ENCODE measurements at regions not wholly inside any gene's neighbourhood (a gene's known extent, or its start where the extent isn't known, plus 50 kb on each side); places are given as distances from the start of the nearest gene placed in this dataset.

DNA sequence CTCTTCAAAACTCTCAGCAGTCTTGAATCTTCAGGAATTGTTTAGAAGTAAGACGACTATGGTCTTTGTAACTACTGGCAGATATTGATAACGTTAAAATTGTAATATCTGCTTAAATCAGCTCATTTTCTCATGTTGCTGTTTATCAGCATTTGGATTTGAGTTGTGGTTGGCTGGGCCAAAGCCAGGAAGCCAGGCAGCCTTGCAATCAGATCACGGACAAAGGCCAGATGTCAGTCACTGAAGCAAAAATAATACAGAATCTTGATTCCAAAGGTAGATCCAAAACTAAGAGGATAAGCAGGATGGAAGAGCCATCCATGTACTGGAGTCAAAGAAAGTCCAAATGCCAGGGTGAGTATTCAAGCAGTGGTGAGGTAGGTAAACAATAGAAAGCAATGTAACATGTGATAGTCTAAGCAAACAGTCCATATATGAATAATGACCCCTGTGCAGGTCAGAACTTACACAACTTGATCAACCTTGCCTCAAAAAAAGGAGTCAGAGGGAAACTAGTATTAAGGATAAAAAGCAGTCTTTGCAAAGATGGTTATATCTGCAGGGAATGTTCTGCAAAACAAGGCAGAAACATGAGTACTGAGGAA is 95.8 kb upstream of the RAP1B start:
- Mint-ChIP-seq H3K27me3 (ENCODE audit: low read depth) (peaks cover 2% of the 10 kb centered on the region; the same call in 1 of the 2 replicates), H3K4me3 (no peak overlapping the region), H3K36me3 (no peaks in the 10 kb centered on the region), H3K27ac (no peak overlapping the region), H3K9me3 (peaks cover 5% of the 10 kb centered on the region), H3K4me1 (no peaks in the 10 kb centered on the region)
- DNase-seq (ENCODE audit: low spot score) = no peak
- ChIA-PET CTCF (no interaction called here), POLR2A (interaction anchor here (0.6 kb wide), 1 partner anchor 592 kb away, joined by 3 read pairs; no protein-coding TSS in a partner anchor)
- TF ChIP-seq, protein P1, sequence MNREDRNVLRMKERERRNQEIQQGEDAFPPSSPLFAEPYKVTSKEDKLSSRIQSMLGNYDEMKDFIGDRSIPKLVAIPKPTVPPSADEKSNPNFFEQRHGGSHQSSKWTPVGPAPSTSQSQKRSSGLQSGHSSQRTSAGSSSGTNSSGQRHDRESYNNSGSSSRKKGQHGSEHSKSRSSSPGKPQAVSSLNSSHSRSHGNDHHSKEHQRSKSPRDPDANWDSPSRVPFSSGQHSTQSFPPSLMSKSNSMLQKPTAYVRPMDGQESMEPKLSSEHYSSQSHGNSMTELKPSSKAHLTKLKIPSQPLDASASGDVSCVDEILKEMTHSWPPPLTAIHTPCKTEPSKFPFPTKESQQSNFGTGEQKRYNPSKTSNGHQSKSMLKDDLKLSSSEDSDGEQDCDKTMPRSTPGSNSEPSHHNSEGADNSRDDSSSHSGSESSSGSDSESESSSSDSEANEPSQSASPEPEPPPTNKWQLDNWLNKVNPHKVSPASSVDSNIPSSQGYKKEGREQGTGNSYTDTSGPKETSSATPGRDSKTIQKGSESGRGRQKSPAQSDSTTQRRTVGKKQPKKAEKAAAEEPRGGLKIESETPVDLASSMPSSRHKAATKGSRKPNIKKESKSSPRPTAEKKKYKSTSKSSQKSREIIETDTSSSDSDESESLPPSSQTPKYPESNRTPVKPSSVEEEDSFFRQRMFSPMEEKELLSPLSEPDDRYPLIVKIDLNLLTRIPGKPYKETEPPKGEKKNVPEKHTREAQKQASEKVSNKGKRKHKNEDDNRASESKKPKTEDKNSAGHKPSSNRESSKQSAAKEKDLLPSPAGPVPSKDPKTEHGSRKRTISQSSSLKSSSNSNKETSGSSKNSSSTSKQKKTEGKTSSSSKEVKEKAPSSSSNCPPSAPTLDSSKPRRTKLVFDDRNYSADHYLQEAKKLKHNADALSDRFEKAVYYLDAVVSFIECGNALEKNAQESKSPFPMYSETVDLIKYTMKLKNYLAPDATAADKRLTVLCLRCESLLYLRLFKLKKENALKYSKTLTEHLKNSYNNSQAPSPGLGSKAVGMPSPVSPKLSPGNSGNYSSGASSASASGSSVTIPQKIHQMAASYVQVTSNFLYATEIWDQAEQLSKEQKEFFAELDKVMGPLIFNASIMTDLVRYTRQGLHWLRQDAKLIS (CRISPR knock-in tag; IDR thresholded peaks at IDR 0.05; ENCODE audit: borderline replicate concordance) = no peak
- no peak for TF ChIP-seq OVOL2 (CRISPR knock-in tag; IDR thresholded peaks at IDR 0.05; ENCODE audit: borderline replicate concordance)
- ATAC-seq = no peak

DNA sequence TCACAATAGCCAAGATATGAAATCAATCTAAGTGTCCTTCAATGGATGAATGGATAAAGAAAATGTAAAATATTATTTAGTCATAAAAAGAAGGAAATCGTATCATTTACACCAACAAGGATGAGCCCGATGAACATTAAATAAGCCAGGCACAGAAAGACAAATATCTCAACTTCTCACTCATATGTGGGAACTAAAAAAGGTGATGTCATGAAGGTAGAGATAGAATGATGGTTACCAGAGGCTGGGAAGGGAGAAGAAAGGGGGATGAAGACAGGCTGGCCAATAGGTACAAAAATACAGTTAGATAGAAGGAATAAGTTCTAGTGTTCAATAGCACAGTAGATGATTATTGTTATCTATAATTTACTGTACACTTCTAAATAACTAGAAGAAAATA is 94.9 kb upstream of the RAP1B start:
- ChIA-PET POLR2A (no interaction called here), CTCF (no interaction called here)
- Mint-ChIP-seq H3K36me3 (no peaks in the 10 kb centered on the region), H3K9me3 (peaks cover 5% of the 10 kb centered on the region), H3K4me3 (no peak overlapping the region), H3K27ac (no peak overlapping the region), H3K27me3 (ENCODE audit: low read depth) (peaks cover 2% of the 10 kb centered on the region; the same call in 1 of the 2 replicates), H3K4me1 (no peaks in the 10 kb centered on the region)
- TF ChIP-seq, protein P2, sequence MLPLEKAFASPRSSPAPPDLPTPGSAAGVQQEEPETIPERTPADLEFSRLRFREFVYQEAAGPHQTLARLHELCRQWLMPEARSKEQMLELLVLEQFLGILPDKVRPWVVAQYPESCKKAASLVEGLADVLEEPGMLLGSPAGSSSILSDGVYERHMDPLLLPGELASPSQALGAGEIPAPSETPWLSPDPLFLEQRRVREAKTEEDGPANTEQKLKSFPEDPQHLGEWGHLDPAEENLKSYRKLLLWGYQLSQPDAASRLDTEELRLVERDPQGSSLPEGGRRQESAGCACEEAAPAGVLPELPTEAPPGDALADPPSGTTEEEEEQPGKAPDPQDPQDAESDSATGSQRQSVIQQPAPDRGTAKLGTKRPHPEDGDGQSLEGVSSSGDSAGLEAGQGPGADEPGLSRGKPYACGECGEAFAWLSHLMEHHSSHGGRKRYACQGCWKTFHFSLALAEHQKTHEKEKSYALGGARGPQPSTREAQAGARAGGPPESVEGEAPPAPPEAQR (CRISPR knock-in tag; IDR thresholded peaks at IDR 0.05) = no peak
- TF ChIP-seq GABPB1 (CRISPR knock-in tag; IDR thresholded peaks at IDR 0.05) = no peak
- no peak for ATAC-seq
- DNase-seq (ENCODE audit: low spot score) = no peak

DNA sequence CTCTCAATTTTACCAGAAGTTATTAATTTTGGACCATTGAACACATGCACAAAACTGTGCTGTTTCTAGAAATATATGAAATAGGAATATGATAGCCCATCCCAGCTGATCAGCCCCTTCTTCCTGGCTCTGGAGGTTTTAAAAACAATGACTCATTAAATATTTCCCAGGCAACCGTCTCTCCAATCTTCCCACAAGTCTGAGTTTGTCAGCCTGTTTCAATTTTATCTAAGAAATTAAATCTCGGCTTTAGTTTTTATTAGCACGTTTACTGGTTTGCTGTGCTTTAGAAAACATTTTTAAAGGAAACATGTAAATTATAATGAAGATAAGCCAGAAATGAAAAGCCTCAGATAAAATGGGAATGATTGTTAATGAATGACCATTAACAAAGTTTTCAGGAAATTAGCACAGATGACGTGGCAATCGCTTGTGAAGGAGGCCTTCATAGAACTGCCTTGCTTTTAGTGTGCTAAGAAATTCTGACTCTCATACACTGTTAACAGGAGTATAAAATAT is 89.3 kb upstream of the RAP1B start:
- ChIA-PET POLR2A (no interaction called here), CTCF (interaction anchor here (0.6 kb wide), 1 partner anchor 36 kb away, joined by 4 read pairs; no protein-coding TSS in a partner anchor)
- H3K27me3 Mint-ChIP-seq (ENCODE audit: low read depth) = no peaks in the 10 kb centered on the region

DNA sequence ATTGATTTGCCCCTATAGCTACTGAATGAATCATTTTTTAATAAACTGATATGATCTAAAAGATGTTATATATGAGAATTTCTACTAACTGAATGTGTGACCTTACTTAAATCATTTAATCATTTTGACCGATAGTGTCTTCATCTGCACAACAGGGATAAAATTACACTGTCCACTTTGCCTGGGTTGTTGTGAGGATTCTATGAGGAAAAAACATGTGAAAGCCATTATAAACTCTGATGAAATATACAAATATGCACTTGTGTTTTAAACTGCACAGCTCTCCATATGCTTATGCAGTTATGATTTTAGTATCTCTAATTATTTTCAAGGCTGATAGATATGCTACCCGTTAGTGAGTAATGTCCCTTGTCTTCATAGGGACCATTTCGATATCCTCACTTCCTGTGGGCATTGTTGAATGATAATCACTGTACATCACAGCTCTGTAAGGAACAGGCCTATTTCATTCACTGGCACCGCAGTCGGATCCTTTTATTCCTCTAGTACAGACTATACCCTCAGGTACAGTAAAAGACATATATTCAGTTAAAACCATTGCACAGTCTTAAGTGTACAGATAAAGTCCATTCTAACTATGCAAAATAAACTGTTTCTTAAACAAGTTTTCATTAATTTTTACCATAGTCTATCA is 88.7 kb upstream of the RAP1B start:
- no peaks in the 10 kb centered on the region; the same call in 1 of the 2 replicates for H3K36me3 Mint-ChIP-seq
- ATAC-seq (no peak), DNase-seq (ENCODE audit: low spot score) (no peak)
- peaks cover 19% of the 10 kb centered on the region for H3K9me3 Mint-ChIP-seq
- CTCF ChIA-PET = no interaction called here
- no peak overlapping the region for H3K27ac Mint-ChIP-seq
- TF ChIP-seq TEAD1 (CRISPR knock-in tag; IDR thresholded peaks at IDR 0.05) = no peak
- TF ChIP-seq, protein P3, sequence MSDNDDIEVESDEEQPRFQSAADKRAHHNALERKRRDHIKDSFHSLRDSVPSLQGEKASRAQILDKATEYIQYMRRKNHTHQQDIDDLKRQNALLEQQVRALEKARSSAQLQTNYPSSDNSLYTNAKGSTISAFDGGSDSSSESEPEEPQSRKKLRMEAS (CRISPR knock-in tag; IDR thresholded peaks at IDR 0.05) = no peak
- TF ChIP-seq, protein P4, sequence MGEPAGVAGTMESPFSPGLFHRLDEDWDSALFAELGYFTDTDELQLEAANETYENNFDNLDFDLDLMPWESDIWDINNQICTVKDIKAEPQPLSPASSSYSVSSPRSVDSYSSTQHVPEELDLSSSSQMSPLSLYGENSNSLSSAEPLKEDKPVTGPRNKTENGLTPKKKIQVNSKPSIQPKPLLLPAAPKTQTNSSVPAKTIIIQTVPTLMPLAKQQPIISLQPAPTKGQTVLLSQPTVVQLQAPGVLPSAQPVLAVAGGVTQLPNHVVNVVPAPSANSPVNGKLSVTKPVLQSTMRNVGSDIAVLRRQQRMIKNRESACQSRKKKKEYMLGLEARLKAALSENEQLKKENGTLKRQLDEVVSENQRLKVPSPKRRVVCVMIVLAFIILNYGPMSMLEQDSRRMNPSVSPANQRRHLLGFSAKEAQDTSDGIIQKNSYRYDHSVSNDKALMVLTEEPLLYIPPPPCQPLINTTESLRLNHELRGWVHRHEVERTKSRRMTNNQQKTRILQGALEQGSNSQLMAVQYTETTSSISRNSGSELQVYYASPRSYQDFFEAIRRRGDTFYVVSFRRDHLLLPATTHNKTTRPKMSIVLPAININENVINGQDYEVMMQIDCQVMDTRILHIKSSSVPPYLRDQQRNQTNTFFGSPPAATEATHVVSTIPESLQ (CRISPR knock-in tag; IDR thresholded peaks at IDR 0.05) = no peak
- TF ChIP-seq GTF2I (CRISPR knock-in tag; conservative IDR thresholded peaks at IDR 0.05) = no peak
- no peak for TF ChIP-seq FOXK1 (CRISPR knock-in tag; IDR thresholded peaks at IDR 0.05)
- TF ChIP-seq, protein P5, sequence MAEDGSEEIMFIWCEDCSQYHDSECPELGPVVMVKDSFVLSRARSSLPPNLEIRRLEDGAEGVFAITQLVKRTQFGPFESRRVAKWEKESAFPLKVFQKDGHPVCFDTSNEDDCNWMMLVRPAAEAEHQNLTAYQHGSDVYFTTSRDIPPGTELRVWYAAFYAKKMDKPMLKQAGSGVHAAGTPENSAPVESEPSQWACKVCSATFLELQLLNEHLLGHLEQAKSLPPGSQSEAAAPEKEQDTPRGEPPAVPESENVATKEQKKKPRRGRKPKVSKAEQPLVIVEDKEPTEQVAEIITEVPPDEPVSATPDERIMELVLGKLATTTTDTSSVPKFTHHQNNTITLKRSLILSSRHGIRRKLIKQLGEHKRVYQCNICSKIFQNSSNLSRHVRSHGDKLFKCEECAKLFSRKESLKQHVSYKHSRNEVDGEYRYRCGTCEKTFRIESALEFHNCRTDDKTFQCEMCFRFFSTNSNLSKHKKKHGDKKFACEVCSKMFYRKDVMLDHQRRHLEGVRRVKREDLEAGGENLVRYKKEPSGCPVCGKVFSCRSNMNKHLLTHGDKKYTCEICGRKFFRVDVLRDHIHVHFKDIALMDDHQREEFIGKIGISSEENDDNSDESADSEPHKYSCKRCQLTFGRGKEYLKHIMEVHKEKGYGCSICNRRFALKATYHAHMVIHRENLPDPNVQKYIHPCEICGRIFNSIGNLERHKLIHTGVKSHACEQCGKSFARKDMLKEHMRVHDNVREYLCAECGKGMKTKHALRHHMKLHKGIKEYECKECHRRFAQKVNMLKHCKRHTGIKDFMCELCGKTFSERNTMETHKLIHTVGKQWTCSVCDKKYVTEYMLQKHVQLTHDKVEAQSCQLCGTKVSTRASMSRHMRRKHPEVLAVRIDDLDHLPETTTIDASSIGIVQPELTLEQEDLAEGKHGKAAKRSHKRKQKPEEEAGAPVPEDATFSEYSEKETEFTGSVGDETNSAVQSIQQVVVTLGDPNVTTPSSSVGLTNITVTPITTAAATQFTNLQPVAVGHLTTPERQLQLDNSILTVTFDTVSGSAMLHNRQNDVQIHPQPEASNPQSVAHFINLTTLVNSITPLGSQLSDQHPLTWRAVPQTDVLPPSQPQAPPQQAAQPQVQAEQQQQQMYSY (CRISPR knock-in tag; IDR thresholded peaks at IDR 0.05) = no peak
- no peak for TF ChIP-seq FOXJ3 (CRISPR knock-in tag; IDR thresholded peaks at IDR 0.05; ENCODE audit: borderline replicate concordance)
- no peak for TF ChIP-seq RELA (CRISPR knock-in tag; IDR thresholded peaks at IDR 0.05; ENCODE audit: borderline replicate concordance)
- no peaks in the 10 kb centered on the region for H3K4me1 Mint-ChIP-seq
- H3K27me3 Mint-ChIP-seq (ENCODE audit: low read depth) = no peaks in the 10 kb centered on the region
- no peak overlapping the region for H3K4me3 Mint-ChIP-seq
- POLR2A ChIA-PET = no interaction called here

More for the DNA sequence above, 89.3 kb upstream of the RAP1B start:
- Mint-ChIP-seq H3K4me1 (no peaks in the 10 kb centered on the region), H3K27ac (no peak overlapping the region), H3K4me3 (no peak overlapping the region), H3K36me3 (no peaks in the 10 kb centered on the region; the same call in 1 of the 2 replicates), H3K9me3 (peaks cover 19% of the 10 kb centered on the region)
- no peak for ATAC-seq
- TF ChIP-seq ZNF671 (CRISPR knock-in tag; IDR thresholded peaks at IDR 0.05) = no peak
- TF ChIP-seq ESRRA (CRISPR knock-in tag; IDR thresholded peaks at IDR 0.05; ENCODE audit: borderline replicate concordance) = no peak
- TF ChIP-seq JAZF1 (CRISPR knock-in tag; IDR thresholded peaks at IDR 0.05) = no peak
- TF ChIP-seq, protein P6, sequence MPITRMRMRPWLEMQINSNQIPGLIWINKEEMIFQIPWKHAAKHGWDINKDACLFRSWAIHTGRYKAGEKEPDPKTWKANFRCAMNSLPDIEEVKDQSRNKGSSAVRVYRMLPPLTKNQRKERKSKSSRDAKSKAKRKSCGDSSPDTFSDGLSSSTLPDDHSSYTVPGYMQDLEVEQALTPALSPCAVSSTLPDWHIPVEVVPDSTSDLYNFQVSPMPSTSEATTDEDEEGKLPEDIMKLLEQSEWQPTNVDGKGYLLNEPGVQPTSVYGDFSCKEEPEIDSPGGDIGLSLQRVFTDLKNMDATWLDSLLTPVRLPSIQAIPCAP (CRISPR knock-in tag; IDR thresholded peaks at IDR 0.05) = no peak
- TF ChIP-seq FOXK1 (CRISPR knock-in tag; IDR thresholded peaks at IDR 0.05) = no peak
- no peak for TF ChIP-seq JUN (CRISPR knock-in tag; IDR thresholded peaks at IDR 0.05)
- no peak for DNase-seq (ENCODE audit: low spot score)
